ENCODE measurements at regions not wholly inside any gene's neighbourhood (a gene's known extent, or its start where the extent isn't known, plus 50 kb on each side); places are given as distances from the start of the nearest gene placed in this dataset.

- TF ChIP-seq POLR2AphosphoS5 (IDR thresholded peaks at IDR 0.05; ENCODE audit: low read depth, low read length) = no peak
- no peak for TF ChIP-seq POLR2A (IDR thresholded peaks at IDR 0.05; ENCODE audit: low read depth, low read length)
- TF ChIP-seq TAF1 (IDR thresholded peaks at IDR 0.05; ENCODE audit: borderline replicate concordance, low read depth, low read length) = no peak
Observed at GRCh38 chr12:131241517-131241916, 287.8 kb downstream of the ADGRD1 start.

All from GM12892 (cell line).